CD4-positive, alpha-beta T cell treated with Interleukin-10 for 1 hour (primary cell): ENCODE measurements at regions not wholly inside any gene's neighbourhood (a gene's known extent, or its start where the extent isn't known, plus 50 kb on each side); places are given as distances from the start of the nearest gene placed in this dataset.
"Not testable (repeated sequence)": the region's sequence is repeated elsewhere in the genome, so short reads cannot be mapped to it uniquely, and the experiment has no call there.

Source experiments
- DNase-seq: peaks from one replicate; pipeline ENCODE4 v3.0.0-alpha.2; 2020

DNA sequence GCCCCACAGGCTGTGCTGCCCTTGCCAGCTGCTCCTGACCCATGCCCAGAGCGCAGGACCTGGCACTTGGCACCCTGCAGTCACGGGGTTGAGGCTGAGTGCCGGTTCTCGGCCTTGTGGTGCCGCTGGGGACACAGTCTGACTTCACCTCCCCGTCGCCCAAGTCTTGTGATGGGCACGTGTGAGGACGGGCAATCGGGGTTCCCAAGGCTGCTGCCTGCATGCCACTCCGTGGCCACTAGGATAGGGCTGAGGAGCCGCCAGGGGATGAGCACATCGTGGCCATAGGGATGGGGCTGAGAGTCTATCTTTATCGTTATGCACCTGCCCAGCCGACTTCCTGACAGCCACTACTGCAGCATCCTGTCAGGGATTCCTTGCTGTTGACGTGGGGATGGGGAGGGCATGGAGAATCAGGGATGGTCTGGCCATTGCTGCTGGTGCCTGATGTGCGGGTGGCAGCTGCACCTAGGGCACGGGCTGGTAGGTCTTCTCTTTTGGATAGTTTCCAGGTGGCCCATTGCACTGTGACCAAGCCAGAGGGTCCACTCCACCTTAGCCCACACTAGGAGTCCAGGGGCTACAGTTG, 243.5 kb downstream of the FOXD4L6 start:
- not testable (repeated sequence) for DNase-seq

- DNase-seq = no peak
Observed at GRCh38 chr9:40884072-40884901, 244.2 kb downstream of the FOXD4L6 start.

DNA sequence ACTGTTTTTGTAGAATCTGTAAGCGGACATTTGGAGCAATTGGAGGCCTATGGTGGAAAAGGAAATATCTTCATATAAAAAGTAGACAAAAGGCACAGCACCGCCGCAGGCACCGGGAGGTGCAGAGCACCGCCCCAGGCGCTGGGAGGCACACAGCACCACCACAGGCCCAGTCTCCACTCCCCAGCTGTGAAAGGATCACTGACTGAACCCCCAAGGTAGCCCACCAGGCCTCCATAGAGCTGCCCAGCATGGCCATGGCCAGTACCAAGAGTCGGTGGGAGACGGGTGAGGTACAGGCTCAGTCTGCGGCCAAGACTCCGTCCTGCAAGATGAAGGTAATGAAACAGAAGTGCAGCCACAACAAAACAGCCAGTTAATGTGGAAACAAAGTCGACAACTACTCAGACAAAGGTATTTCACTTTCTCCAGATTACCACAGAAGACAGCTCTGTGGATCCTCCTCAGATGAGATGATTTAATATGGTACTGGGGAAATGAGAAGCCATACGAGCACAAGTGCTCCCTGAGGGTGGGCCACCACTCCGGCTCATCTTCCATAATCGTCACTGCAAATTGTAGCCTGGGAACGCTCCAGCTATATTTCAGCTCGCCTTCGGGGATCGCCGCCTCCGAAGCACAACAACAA, 244.9 kb downstream of the FOXD4L6 start:
- DNase-seq = not testable (repeated sequence)

GRCh38 chr9:40873753-40874295, 254.7 kb downstream of the FOXD4L6 start:
- not testable (repeated sequence) for DNase-seq

DNA sequence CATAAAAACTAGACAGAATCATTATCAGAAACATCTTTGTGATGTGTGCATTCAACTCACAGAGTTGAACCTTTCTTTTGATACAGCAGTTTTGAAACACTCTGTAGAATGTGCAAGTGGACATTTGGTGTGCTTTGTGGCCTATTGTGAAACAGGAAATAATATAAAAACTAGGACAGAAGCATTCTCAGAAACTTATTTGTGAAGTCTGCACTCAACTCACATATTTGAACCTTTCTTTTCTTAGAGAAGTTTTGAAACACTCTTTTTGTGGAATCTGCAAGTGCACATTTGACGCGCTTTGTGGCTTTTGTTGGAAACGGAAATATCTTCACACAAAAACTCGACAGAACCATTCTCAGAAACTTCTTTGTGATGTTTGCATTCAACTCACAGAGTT, 260.0 kb downstream of the FOXD4L6 start:
- not testable (repeated sequence) for DNase-seq
